Endodermal cell (in vitro differentiated cells): ENCODE measurements at regions not wholly inside any gene's neighbourhood (a gene's known extent, or its start where the extent isn't known, plus 50 kb on each side); places are given as distances from the start of the nearest gene placed in this dataset.

Source experiments
- DNase-seq: peaks from one replicate; pipeline ENCODE4 v3.0.0-alpha.2; 2017
- H3K27ac ChIP-seq: 2 replicates; pipeline ENCODE4 v1.5.1; 2013; ENCODE audit warnings: mild to moderate bottlenecking, low read depth, low read length, moderate library complexity
- H3K27me3 ChIP-seq: 2 replicates; pipeline ENCODE4 v1.6.1; 2013; ENCODE audit warnings: mild to moderate bottlenecking, low read length, moderate library complexity; ENCODE audit not compliant: insufficient read depth, control insufficient read depth, poor library complexity, severe bottlenecking
- H3K36me3 ChIP-seq: 2 replicates; pipeline ENCODE4 v1.7.0; 2013; ENCODE audit warnings: mild to moderate bottlenecking, low read length, moderate library complexity; ENCODE audit not compliant: control insufficient read depth, insufficient read depth
- H3K4me1 ChIP-seq: one replicate; pipeline ENCODE4 v1.7.0; 2013; ENCODE audit warnings: low read length; ENCODE audit not compliant: control insufficient read depth, insufficient read depth
- H3K4me3 ChIP-seq: 2 replicates; pipeline ENCODE4 v1.5.1; 2013; ENCODE audit warnings: mild to moderate bottlenecking, low read length, moderate library complexity
- H3K9ac ChIP-seq: 2 replicates; pipeline ENCODE4 v1.6.1; 2013; ENCODE audit warnings: mild to moderate bottlenecking, low read length, moderate library complexity; ENCODE audit not compliant: poor library complexity, severe bottlenecking; ENCODE audit errors: extremely low read depth
- H3K9me3 ChIP-seq: 2 replicates; pipeline ENCODE4 v1.6.1; 2013; ENCODE audit warnings: mild to moderate bottlenecking, low read length, moderate library complexity; ENCODE audit not compliant: control insufficient read depth
- H3K27ac Mint-ChIP-seq: 2 replicates; pipeline ENCODE4 v1.8.0; 2020; ENCODE audit warnings: mixed read lengths
- H3K27me3 Mint-ChIP-seq: 2 replicates; pipeline ENCODE4 v1.8.0; 2021; ENCODE audit warnings: mild to moderate bottlenecking, mixed read lengths; ENCODE audit not compliant: insufficient read depth
- H3K36me3 Mint-ChIP-seq: 2 replicates; pipeline ENCODE4 v1.8.0; 2020; ENCODE audit warnings: low read depth, mixed read lengths
- H3K4me1 Mint-ChIP-seq: 2 replicates; pipeline ENCODE4 v1.8.0; 2020; ENCODE audit warnings: mixed read lengths
- H3K4me3 Mint-ChIP-seq: 2 replicates; pipeline ENCODE4 v1.8.0; 2020; ENCODE audit warnings: mild to moderate bottlenecking, moderate library complexity, mixed read lengths
- H3K9me3 Mint-ChIP-seq: 2 replicates; pipeline ENCODE4 v1.8.0; 2020; ENCODE audit warnings: mild to moderate bottlenecking, mixed read lengths
- CTCF ChIP-seq: fragments of 200-600 bp; sonication (generic); conservative IDR thresholded peaks from 2 replicates; pipeline ENCODE4 v1.5.0; 2021; ENCODE audit warnings: antibody characterized with exemption, mild to moderate bottlenecking
- WGBS, 2 experiments: methylation state at CpG; one replicate each; pipeline versions ENCODE4 v1.1.5 to v1.1.7; 2013; ENCODE audit warnings: missing lambda C conversion rate in 2 of 2, mixed read lengths in 1 of 2; ENCODE audit not compliant: insufficient coverage in 1 of 2, insufficient read length in 1 of 2; 5-methylcytosine and 5-hydroxymethylcytosine counted together

GRCh38 chr1:164443166-164443565 is 115.8 kb upstream of the PBX1 start:
- H3K4me1 Mint-ChIP-seq, result peaks cover 2% of the 10 kb centered on the region
- WGBS, 2 experiments, result 100% methylated on average over 1 of the region's 1 CpG; no CpG with 5 or more reads in 1 of the 2 experiments
- Histone ChIP-seq H3K9me3 (peaks cover 2% of the 10 kb centered on the region), H3K36me3 (no peaks in the 10 kb centered on the region), H3K4me3 (no peak overlapping the region), H3K27ac (no peak overlapping the region), H3K27me3 (no peaks in the 10 kb centered on the region), H3K4me1 (no peaks in the 10 kb centered on the region), H3K9ac (no peak overlapping the region)
- H3K27me3 Mint-ChIP-seq, result no peaks in the 10 kb centered on the region
- H3K9me3 Mint-ChIP-seq, result no peaks in the 10 kb centered on the region
- no peaks in the 10 kb centered on the region for H3K36me3 Mint-ChIP-seq
- TF ChIP-seq CTCF, result no peak
- DNase-seq, result no peak
- H3K4me3 Mint-ChIP-seq, result no peak overlapping the region
- no peak overlapping the region for H3K27ac Mint-ChIP-seq

GRCh38 chr1:164443836-164444235 is 115.1 kb upstream of the PBX1 start:
- Histone ChIP-seq H3K9me3 (peaks cover 8% of the 10 kb centered on the region), H3K36me3 (no peaks in the 10 kb centered on the region), H3K4me1 (no peaks in the 10 kb centered on the region), H3K27me3 (no peaks in the 10 kb centered on the region), H3K27ac (no peak overlapping the region), H3K9ac (no peak overlapping the region), H3K4me3 (no peak overlapping the region)
- TF ChIP-seq CTCF, result no peak
- Mint-ChIP-seq H3K27me3 (no peaks in the 10 kb centered on the region), H3K36me3 (no peaks in the 10 kb centered on the region), H3K27ac (no peak overlapping the region), H3K4me1 (peaks cover 2% of the 10 kb centered on the region), H3K9me3 (no peaks in the 10 kb centered on the region), H3K4me3 (no peak overlapping the region)
- WGBS, 2 experiments, result 89% methylated on average over 1 of the region's 1 CpG; no CpG with 5 or more reads in 1 of the 2 experiments
- no peak for DNase-seq

- Mint-ChIP-seq H3K4me1 (no peaks in the 10 kb centered on the region), H3K27ac (no peak overlapping the region), H3K9me3 (no peaks in the 10 kb centered on the region), H3K4me3 (no peak overlapping the region), H3K36me3 (no peaks in the 10 kb centered on the region), H3K27me3 (no peaks in the 10 kb centered on the region)
- Histone ChIP-seq H3K9me3 (peaks cover 8% of the 10 kb centered on the region), H3K27me3 (no peaks in the 10 kb centered on the region), H3K9ac (no peak overlapping the region), H3K36me3 (no peaks in the 10 kb centered on the region), H3K4me3 (no peak overlapping the region), H3K27ac (no peak overlapping the region), H3K4me1 (no peaks in the 10 kb centered on the region)
- WGBS, 2 experiments, result 92 to 93% methylated on average over 2 to 6 of the region's 6 CpGs
- TF ChIP-seq CTCF, result no peak
- no peak for DNase-seq
These were observed 113.0 kb upstream of the PBX1 start for GRCh38 chr1:164446020-164446419.
